ENCODE measurements at regions not wholly inside any gene's neighbourhood (a gene's known extent, or its start where the extent isn't known, plus 50 kb on each side); places are given as distances from the start of the nearest gene placed in this dataset.

DNA sequence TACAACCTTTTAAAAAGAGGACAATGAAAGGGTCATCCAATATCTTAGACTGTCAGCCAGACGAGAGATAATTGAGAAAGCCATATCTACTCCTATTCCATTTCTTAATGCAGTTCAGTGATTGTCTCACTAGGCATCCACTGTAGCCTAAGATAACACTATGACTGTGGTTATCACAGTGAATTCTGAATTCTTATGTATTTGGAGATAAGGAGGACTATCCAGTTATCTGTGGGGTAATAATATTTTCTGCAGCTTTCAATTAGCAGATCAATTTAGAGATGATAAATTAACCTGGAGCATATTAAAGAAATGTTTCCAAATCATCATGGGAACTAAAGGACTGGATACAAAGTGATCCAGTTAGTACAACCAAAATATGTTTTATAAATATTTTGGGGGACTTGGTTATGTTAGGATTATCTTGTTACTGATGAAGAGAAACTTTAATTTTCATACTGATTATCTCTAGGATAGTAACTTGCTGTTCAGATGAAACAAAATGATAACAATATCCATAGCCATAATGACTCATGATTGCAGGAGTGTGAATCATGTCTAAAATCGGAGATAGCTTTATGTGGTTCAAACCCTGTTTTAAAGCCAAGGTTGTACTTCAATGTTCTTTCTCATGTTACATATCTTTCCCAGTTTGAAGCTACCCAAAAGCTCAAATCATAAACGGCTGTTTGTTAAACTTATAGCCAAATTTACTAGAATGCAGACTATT, 1152.0 kb downstream of the HACE1 start:
- no peak for DNase-seq (ENCODE audit: extremely low read depth, low read depth, low spot score)

DNA sequence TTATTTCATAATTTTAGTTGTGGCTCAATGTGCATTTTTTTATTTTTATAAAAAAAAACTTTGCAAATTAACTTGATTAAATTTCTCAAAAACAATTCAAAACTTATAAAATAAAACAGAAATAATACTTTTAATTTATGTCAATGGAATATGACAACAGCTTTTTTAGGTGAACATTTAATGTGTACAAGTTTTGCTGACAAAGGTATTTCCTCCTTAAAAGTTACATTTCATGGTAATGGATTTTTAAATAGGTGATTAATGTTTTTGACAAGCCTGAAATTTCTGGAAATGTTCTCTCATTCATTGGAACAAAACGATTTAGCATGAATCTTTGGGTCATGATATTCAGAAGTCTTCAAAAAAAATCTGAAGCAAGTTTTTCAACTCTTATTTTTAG, 1160.0 kb downstream of the HACE1 start:
- DNase-seq (ENCODE audit: extremely low read depth, low read depth, low spot score): no peak

DNA sequence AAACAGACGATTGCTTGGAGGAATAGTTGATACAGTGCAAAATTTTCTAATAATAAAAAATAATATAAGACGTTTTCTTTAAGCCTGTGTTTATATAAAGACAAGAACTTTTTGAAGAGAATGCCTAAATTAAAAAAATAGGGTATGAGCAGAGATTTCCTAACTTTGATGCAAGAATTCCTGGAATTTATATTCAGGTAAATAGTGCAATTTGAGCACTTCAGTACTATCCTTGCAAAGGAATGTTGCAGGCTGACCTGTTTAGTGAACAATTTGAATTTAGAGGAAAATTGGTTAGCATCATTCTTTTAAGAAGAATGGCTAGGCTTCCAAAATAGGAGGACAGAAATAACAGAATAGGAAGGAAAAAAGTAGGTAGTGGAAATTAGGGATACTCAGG, 1172.3 kb downstream of the HACE1 start:
- no peak for DNase-seq (ENCODE audit: extremely low read depth, low read depth, low spot score)

DNA sequence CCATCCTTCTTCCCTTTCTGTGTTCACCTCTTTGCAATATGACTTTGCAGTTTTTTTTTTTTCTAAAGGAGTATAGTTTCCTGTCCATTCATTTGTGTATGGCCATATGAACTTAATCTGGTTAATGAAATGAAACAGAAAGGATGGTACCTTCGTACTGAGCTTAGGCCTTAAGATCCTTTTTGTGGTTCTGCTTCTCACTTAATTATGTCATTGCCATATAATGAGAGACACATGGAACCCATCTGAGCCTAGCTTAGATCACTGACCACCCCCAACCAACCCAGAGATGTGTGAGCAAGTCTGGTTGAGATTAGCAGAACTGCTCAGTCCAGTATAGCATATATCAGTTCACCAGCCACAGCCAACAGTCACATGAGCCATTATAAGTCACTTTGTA, 1179.6 kb downstream of the HACE1 start:
- no peak for DNase-seq (ENCODE audit: extremely low read depth, low read depth, low spot score)

DNA sequence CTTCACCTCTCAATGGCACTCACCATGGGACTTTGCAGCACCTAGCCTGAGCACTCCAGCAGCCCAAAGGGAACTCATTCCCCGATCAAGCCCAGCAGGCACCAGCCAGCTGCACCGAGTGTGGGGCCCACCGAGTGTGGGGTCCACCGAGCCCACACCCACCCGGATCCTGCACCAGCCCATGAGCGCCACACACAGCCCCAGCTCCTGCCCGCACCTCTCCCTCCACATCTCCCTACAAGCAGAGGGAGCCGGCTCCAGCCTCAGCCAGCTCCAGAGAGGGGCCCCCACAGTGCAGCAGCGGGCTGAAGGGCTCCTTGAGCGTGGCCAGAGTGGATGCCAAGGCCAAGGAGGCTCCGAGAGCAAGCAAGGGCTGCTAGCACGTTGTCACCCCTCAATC, 1182.4 kb downstream of the HACE1 start:
- no peak for DNase-seq (ENCODE audit: extremely low read depth, low read depth, low spot score)

DNA sequence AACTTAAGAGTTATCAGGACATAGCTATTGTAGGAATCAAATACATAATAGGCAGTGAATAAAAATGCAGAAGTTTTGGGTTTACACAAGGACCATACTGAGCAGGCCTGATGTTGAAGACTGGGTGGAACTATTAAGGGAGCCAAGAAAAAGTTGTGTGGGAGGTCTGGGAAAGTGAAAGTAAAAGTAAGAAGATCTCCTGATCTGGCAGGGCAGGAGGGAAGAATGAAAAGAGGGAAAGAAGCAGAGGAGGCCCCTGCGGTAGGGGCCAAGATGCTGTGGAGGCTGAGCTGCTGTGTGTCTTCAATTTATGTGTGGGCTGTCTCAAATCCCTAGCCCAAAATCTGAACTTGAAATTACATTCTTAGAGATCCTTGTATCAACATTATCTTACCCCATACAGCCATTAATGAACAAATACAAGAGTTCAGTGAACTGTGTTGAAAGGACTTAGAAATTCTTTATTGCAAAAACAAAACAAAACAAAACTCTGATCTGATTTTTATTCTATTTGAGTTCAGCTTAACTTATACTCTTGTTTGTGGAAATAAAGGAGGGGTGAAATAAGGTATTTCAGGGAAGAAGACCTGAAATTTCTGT, 1183.8 kb downstream of the HACE1 start:
- no peak for DNase-seq (ENCODE audit: extremely low read depth, low read depth, low spot score)

GRCh38 chr6:103674790-103675189, 1184.9 kb downstream of the HACE1 start:
- no peak for DNase-seq (ENCODE audit: extremely low read depth, low read depth, low spot score)

GRCh38 chr6:103672169-103672568, 1187.5 kb downstream of the HACE1 start:
- no peak for DNase-seq (ENCODE audit: extremely low read depth, low read depth, low spot score)

DNA sequence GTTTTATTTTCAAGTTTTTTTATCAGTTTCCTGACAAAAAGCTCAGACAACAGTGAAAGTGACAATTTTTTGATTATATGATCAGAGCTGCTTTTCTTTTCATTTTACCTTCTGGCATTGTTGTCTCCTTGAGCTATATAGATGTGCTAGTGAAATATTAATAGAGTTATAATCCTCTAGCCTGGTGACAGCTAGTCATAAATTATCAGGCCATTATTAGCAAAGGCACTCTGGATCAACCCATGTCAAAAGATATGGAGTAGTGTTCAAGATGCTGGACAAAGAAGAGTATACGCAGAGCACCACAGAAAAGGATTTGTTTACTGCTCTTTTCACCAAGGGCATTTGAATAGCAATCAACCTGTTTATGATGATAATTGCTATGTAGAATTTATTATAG, 1230.1 kb downstream of the HACE1 start:
- DNase-seq (ENCODE audit: extremely low read depth, low read depth, low spot score): no peak

DNA sequence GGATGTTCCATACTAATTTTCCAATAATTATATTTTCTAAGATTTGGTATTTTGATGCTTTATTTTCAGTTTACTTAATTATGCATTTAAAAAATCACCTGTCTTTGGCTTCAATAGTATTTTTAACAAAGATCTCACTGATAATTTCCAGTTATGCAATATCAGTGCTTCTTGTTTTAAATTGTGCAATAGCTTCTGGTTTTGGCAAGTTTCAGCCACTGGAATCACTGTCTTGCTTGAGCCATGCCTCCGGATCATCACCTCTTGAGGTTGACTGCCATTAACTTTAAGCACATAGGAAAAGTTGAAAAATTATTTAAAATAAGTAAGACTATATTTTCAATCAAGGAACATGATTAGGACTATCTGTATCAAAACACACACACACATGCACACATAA, 1242.1 kb downstream of the HACE1 start:
- no peak for DNase-seq (ENCODE audit: extremely low read depth, low read depth, low spot score)

GRCh38 chr6:103587722-103588121, 1272.0 kb downstream of the HACE1 start:
- no peak for DNase-seq (ENCODE audit: extremely low read depth, low read depth, low spot score)

GRCh38 chr6:103578115-103578514, 1281.6 kb downstream of the HACE1 start:
- DNase-seq (ENCODE audit: extremely low read depth, low read depth, low spot score): no peak

DNA sequence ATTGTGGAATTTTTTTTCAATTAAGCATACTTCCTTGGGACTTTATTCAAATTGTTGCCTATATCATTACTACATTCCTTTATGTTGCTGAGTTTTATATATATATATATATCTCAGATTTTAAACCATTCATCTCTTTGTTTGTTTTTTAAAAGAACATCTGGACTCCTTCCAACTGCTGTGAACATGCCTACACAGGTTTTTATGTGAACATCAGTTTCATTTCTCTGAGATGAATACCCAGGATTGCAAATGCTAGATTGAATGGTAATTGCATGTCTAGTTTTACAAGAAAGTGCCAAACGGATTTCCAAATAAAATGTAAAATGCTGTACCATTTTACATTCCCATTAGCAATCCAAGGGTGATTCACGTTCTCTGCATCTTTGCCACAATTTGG, 1289.3 kb downstream of the HACE1 start:
- no peak for DNase-seq (ENCODE audit: extremely low read depth, low read depth, low spot score)

- no peak for DNase-seq (ENCODE audit: extremely low read depth, low read depth, low spot score)
Observed at GRCh38 chr6:103554911-103555310, 1304.8 kb downstream of the HACE1 start.

DNA sequence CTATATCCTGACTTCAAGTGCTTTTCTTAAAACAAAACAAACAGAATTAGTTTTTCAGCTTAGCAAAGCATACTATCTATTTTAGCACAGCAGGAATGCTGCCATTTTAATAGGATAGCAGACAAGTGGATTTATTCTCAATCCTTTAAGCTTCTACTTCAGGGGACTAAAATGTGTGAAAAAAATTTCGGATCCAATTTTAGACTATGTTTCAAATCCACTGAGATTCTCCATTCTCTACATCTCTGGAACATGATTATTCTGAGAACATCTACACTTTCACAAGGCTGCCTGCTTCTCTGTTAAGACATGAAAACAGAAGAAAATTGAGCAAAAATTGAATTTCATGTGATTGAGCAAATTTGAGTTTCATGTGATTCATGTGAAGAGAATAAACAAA, 1321.3 kb downstream of the HACE1 start:
- no peak for DNase-seq (ENCODE audit: extremely low read depth, low read depth, low spot score)

- no peak for DNase-seq (ENCODE audit: extremely low read depth, low read depth, low spot score)
Observed at GRCh38 chr6:103534814-103535213, 1324.9 kb downstream of the HACE1 start.

DNA sequence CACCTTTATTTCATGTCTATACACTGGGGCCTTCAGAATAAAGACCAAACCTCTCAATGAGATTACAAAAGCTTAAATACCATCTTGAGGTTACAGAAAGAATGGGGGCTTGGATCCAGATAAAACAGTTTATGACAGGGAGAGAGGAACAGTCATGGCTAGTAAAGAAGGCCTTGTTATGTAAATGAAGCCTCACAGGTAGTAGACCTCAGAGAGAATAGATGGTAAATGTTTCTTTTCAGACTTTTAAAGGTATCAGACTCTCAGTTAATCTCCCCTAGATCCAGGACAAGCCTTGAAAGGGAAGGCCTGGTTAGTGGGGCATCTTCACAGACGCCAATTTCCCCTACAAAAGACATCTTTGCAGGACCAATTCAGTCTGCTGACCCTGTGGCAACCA, 1325.6 kb downstream of the HACE1 start:
- no peak for DNase-seq (ENCODE audit: extremely low read depth, low read depth, low spot score)

GRCh38 chr6:103522045-103522444, 1337.7 kb downstream of the HACE1 start:
- no peak for DNase-seq (ENCODE audit: extremely low read depth, low read depth, low spot score)

DNA sequence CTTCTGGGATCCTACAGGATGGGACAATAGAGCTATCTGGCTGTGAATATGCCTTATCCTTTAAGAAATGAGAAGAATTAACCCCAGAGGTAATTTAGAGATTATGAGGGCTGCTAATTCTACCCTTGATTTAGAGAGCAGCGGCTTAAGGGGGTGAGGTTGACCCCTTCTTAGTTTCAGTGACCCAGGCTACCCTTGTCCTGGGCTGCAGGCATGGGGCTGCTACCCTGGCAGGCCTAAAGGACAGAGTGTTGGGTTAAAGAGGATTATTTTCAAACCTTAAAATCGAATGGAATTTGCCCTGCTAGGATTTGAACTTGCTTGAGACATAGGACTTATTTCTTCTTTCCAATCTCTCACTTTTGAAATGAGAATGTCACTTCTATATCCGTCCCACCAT, 1343.4 kb downstream of the HACE1 start:
- no peak for DNase-seq (ENCODE audit: extremely low read depth, low read depth, low spot score)

GRCh38 chr6:103507052-103507451, 1352.7 kb downstream of the HACE1 start:
- no peak for DNase-seq (ENCODE audit: extremely low read depth, low read depth, low spot score)

- DNase-seq (ENCODE audit: extremely low read depth, low read depth, low spot score): no peak
Observed at GRCh38 chr6:103505155-103505518, 1354.6 kb downstream of the HACE1 start.

GRCh38 chr6:103504501-103505154, 1355.1 kb downstream of the HACE1 start:
- no peak for DNase-seq (ENCODE audit: extremely low read depth, low read depth, low spot score)
